ENCODE measurements at regions not wholly inside any gene's neighbourhood (a gene's known extent, or its start where the extent isn't known, plus 50 kb on each side); places are given as distances from the start of the nearest gene placed in this dataset.

DNA sequence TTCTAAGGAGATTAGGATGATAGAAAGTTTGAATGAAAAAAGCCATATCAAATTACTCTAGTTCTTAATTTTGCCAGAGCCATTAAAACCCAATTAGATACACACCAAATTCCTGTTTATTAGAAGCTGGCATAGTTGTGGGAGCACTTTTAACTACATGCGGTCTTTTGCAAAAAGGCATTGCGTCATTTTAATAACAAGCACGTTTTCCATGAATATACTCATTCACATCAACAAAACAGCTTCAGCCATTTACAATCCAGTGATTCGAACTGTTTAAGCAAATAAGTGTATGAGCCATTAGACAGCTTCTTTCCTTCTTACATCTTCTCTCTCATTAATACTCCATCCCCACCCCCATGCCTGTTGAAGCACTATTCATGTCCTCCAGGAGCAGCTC lies 109.5 kb upstream of the EOLA2 start:
- TF ChIP-seq, protein P1, sequence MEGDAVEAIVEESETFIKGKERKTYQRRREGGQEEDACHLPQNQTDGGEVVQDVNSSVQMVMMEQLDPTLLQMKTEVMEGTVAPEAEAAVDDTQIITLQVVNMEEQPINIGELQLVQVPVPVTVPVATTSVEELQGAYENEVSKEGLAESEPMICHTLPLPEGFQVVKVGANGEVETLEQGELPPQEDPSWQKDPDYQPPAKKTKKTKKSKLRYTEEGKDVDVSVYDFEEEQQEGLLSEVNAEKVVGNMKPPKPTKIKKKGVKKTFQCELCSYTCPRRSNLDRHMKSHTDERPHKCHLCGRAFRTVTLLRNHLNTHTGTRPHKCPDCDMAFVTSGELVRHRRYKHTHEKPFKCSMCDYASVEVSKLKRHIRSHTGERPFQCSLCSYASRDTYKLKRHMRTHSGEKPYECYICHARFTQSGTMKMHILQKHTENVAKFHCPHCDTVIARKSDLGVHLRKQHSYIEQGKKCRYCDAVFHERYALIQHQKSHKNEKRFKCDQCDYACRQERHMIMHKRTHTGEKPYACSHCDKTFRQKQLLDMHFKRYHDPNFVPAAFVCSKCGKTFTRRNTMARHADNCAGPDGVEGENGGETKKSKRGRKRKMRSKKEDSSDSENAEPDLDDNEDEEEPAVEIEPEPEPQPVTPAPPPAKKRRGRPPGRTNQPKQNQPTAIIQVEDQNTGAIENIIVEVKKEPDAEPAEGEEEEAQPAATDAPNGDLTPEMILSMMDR (IDR thresholded peaks at IDR 0.05), result no peak
- Mint-ChIP-seq H3K27ac (ENCODE audit: unreplicated experiment) (no peak overlapping the region), H3K9me3 (ENCODE audit: unreplicated experiment) (peaks cover 20% of the 10 kb centered on the region), H3K4me3 (ENCODE audit: unreplicated experiment) (no peak overlapping the region), H3K4me1 (ENCODE audit: unreplicated experiment) (peaks cover 5% of the 10 kb centered on the region), H3K36me3 (ENCODE audit: unreplicated experiment) (peaks cover 4% of the 10 kb centered on the region), H3K27me3 (ENCODE audit: unreplicated experiment) (no peaks in the 10 kb centered on the region)
- DNase-seq (ENCODE audit: extremely low spot score, unreplicated experiment), result no peak

DNA sequence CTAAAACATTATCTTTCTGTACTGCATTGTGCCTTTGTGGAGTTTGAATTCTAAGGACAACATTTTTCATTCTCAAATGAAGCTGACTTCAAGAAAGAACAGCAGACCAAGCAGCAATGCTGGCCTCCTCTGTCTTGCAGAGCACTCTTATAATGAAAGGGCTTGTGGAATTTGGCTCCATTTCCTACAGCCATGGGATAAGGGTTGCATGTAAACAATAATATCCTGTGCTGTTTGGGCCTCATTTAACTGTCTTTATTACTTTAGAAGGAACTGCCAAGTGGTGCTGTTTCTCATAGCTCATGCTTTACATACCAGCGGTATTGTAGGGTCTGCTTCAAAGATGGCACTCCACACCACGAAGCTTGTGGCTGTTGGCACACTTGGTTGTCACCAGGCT lies 111.4 kb upstream of the EOLA2 start:
- TF ChIP-seq, protein P1 (IDR thresholded peaks at IDR 0.05), result no peak
- H3K36me3 Mint-ChIP-seq (ENCODE audit: unreplicated experiment), result peaks cover 1% of the 10 kb centered on the region
- peaks cover 20% of the 10 kb centered on the region for H3K9me3 Mint-ChIP-seq (ENCODE audit: unreplicated experiment)
- H3K4me1 Mint-ChIP-seq (ENCODE audit: unreplicated experiment), result peaks cover 2% of the 10 kb centered on the region
- DNase-seq (ENCODE audit: extremely low spot score, unreplicated experiment), result no peak
- no peaks in the 10 kb centered on the region for H3K27me3 Mint-ChIP-seq (ENCODE audit: unreplicated experiment)
- no peak overlapping the region for H3K4me3 Mint-ChIP-seq (ENCODE audit: unreplicated experiment)
- no peak overlapping the region for H3K27ac Mint-ChIP-seq (ENCODE audit: unreplicated experiment)

DNA sequence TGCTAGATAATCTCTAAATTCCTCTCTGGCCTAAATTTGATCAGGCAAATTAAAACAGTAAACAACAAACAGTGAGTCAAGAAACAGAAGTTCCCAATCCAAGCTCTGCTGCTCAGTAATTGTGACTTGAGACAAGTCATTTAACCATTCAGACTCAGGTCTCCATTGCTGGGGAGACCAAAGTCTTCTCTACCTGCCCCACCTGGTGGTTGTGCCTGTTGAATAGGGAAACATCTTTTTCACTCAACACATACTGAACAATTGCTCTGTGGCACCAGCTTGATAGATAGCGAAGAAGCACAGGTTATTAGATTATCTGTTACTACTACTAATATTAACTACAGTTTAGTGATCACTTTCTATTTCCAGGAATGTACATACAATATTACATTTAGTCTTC lies 112.1 kb upstream of the EOLA2 start:
- Mint-ChIP-seq H3K27me3 (ENCODE audit: unreplicated experiment) (no peaks in the 10 kb centered on the region), H3K4me3 (ENCODE audit: unreplicated experiment) (no peak overlapping the region), H3K4me1 (ENCODE audit: unreplicated experiment) (no peaks in the 10 kb centered on the region), H3K36me3 (ENCODE audit: unreplicated experiment) (no peaks in the 10 kb centered on the region), H3K9me3 (ENCODE audit: unreplicated experiment) (peaks cover 16% of the 10 kb centered on the region), H3K27ac (ENCODE audit: unreplicated experiment) (no peak overlapping the region)
- TF ChIP-seq, protein P1 (IDR thresholded peaks at IDR 0.05), result no peak
- no peak for DNase-seq (ENCODE audit: extremely low spot score, unreplicated experiment)

DNA sequence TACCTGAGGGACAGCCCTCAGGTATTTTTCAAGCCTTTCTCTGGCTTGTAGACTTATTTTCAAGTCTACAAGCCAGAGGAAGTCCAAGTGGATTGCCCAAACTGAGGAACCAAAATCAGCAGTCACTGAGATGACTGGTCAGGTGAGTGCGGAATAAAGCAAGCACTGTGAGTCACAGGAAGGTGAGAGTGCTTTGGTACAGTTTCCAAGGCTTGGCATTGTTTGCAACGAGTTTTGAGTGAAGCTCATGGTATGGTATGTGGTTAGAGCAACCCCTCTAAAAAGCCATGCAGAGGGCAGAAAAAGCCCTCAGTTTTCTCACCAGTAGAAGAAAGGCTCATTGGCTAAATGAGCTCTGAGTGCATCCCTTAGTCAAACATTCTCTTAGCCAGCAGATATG lies 112.8 kb upstream of the EOLA2 start:
- Mint-ChIP-seq H3K4me3 (ENCODE audit: unreplicated experiment) (no peak overlapping the region), H3K9me3 (ENCODE audit: unreplicated experiment) (peaks cover 10% of the 10 kb centered on the region), H3K27ac (ENCODE audit: unreplicated experiment) (no peak overlapping the region), H3K27me3 (ENCODE audit: unreplicated experiment) (no peaks in the 10 kb centered on the region), H3K36me3 (ENCODE audit: unreplicated experiment) (no peaks in the 10 kb centered on the region), H3K4me1 (ENCODE audit: unreplicated experiment) (no peaks in the 10 kb centered on the region)
- TF ChIP-seq, protein P1 (IDR thresholded peaks at IDR 0.05), result no peak
- no peak for DNase-seq (ENCODE audit: extremely low spot score, unreplicated experiment)

DNA sequence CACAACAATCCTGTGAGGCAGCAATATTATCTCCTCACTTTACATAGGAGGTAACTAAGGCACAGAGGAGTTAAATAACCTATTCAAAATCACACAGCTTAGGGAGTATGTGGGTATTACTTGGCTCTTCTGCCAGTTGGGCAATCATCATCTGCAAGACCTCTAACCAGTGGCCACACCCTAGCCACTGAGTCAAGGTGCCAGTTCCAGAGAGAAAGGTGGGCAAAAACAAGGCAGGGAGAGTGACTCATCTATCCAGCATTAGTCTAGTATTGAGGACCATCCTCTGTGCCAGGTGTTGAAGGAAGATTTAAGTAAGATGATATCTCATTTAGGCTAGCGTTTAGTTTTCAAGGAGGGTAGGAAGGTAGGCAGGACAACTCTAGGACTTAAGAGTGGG lies 113.9 kb upstream of the EOLA2 start:
- peaks cover 7% of the 10 kb centered on the region for H3K4me1 Mint-ChIP-seq (ENCODE audit: unreplicated experiment)
- H3K27me3 Mint-ChIP-seq (ENCODE audit: unreplicated experiment), result no peaks in the 10 kb centered on the region
- H3K9me3 Mint-ChIP-seq (ENCODE audit: unreplicated experiment), result peaks cover 4% of the 10 kb centered on the region
- DNase-seq (ENCODE audit: extremely low spot score, unreplicated experiment), result no peak
- H3K4me3 Mint-ChIP-seq (ENCODE audit: unreplicated experiment), result no peak overlapping the region
- no peaks in the 10 kb centered on the region for H3K36me3 Mint-ChIP-seq (ENCODE audit: unreplicated experiment)
- H3K27ac Mint-ChIP-seq (ENCODE audit: unreplicated experiment), result no peak overlapping the region
- TF ChIP-seq, protein P1 (IDR thresholded peaks at IDR 0.05), result no peak
